ENCODE measurements at regions not wholly inside any gene's neighbourhood (a gene's known extent, or its start where the extent isn't known, plus 50 kb on each side); places are given as distances from the start of the nearest gene placed in this dataset.
"Not testable (repeated sequence)": the region's sequence is repeated elsewhere in the genome, so short reads cannot be mapped to it uniquely, and the experiment has no call there.

DNA sequence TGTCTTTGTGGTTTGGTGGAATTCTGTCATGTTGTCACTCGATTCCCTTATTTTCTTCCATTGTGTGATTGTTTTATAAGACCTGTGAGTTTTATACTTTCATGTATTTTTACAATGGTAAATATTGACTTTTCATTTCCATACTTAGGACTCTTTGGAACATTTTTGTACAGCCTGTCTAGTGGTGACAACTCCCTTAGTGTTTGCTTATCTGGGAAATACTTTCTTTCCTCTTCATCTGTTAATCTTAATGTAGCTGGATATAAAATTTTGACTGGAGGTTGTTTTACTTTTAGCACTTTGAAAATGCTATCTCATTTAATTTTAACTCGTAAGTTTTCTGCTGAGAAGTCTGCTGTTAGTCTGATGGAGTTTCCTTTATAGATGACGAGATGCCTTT lies 310.5 kb downstream of the NUF2 start:
- H3K27ac ChIP-seq = no peak overlapping the region
- TF ChIP-seq, protein P1, sequence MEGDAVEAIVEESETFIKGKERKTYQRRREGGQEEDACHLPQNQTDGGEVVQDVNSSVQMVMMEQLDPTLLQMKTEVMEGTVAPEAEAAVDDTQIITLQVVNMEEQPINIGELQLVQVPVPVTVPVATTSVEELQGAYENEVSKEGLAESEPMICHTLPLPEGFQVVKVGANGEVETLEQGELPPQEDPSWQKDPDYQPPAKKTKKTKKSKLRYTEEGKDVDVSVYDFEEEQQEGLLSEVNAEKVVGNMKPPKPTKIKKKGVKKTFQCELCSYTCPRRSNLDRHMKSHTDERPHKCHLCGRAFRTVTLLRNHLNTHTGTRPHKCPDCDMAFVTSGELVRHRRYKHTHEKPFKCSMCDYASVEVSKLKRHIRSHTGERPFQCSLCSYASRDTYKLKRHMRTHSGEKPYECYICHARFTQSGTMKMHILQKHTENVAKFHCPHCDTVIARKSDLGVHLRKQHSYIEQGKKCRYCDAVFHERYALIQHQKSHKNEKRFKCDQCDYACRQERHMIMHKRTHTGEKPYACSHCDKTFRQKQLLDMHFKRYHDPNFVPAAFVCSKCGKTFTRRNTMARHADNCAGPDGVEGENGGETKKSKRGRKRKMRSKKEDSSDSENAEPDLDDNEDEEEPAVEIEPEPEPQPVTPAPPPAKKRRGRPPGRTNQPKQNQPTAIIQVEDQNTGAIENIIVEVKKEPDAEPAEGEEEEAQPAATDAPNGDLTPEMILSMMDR (IDR thresholded peaks at IDR 0.05) = no peak
- no peak for TF ChIP-seq ZFX (IDR thresholded peaks at IDR 0.05; ENCODE audit: borderline replicate concordance)

DNA sequence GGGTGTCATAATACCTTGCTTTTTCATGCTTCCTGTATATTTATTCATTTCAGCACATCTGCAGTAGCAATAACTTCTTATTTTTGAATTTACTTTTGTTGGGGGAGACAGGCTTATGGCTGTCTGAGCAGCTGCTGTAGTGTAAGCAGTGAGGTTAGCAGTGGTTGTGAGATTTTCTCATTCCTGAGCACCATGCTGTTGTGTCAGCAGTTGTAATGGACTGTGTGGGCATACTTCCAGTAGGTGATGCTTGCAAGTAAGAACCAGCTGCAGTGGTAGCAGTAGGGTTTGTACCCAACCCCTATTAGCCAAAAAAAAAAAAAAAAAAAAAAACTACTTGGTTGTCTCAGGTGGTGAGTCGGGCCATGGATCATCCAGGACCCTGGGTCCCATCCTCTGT lies 311.6 kb downstream of the NUF2 start:
- no peak overlapping the region for H3K27ac ChIP-seq
- TF ChIP-seq ZFX (IDR thresholded peaks at IDR 0.05; ENCODE audit: borderline replicate concordance) = no peak

DNA sequence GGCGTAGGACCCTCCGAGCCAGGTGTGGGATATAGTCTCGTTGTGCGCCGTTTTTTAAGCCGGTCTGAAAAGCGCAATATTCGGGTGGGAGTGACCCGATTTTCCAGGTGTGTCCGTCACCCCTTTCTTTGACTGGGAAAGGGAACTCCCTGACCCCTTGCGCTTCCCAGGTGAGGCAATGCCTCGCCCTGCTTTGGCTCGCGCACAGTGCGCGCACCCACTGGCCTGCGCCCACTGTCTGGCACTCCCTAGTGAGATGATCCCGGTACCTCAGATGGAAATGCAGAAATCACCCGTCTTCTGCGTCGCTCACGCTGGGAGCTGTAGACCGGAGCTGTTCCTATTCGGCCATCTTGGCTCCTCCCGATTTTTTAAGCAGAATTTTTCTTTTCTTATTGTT lies 323.9 kb downstream of the NUF2 start:
- H3K27ac ChIP-seq = not testable (repeated sequence)

DNA sequence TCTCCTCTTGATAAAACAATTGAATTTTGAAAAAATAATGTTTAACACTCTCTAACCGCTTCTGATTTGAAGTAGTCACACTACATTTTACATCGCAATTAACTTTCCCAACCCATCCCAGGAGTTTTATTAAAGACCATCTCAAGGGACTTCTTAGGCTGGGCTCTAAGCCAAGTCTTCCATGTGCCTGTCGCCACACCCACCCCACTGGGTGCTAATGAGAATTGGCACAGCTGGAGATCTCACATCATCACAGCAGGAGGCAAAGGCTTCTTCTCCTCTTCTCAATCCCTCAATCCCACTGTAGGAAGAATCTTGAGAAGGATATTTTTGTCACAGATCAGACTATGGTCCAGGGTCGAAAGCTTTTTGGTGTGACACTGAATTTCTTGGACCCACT lies 328.9 kb downstream of the NUF2 start:
- TF ChIP-seq, protein P1 (IDR thresholded peaks at IDR 0.05) = no peak
- TF ChIP-seq ZFX (IDR thresholded peaks at IDR 0.05; ENCODE audit: borderline replicate concordance) = no peak

DNA sequence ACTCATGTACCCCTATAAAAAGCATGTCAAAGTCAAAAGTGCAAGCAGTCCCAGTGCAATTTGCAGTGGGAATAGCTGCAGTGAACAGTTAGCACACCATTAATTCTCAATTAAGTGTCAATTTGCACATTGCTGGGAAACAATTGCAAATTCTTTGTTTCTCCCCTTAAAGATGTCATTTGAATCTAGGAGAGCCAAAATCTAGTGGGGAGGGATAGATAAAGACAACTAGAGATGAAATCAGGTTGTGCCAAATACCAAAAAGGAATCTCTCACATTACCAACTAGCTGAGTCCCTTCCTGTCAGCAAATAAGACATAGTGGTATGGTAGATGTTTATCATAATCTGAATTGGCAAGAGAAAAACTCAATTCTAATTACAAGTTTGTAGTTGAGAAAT lies 330.7 kb downstream of the NUF2 start:
- no peak overlapping the region for H3K27ac ChIP-seq
- TF ChIP-seq ZFX (IDR thresholded peaks at IDR 0.05; ENCODE audit: borderline replicate concordance) = no peak
- TF ChIP-seq, protein P1 (IDR thresholded peaks at IDR 0.05) = no peak

More for the DNA sequence above, 328.9 kb downstream of the NUF2 start:
- H3K27ac ChIP-seq = no peak overlapping the region

DNA sequence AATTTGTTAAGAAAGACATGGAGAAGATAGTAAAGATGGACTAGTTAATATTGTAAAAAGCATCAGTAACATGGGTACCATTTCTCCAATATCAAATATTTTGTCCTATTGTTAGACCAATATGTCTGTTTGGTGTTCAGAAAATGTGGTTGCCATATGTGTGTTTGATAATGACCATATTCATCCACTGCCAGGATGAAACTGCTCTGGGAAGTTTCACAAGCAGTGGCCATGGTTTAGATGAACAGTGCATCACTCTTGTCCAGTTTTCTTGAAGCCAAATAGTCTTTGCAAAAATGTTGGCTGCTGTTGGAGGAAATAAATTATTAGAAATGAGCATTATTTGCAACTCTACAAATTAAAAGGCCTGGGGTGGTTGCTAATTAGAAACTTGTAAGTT lies 333.8 kb downstream of the NUF2 start:
- TF ChIP-seq ZFX (IDR thresholded peaks at IDR 0.05; ENCODE audit: borderline replicate concordance) = no peak
- TF ChIP-seq, protein P1 (IDR thresholded peaks at IDR 0.05) = no peak
- H3K27ac ChIP-seq = no peak overlapping the region

DNA sequence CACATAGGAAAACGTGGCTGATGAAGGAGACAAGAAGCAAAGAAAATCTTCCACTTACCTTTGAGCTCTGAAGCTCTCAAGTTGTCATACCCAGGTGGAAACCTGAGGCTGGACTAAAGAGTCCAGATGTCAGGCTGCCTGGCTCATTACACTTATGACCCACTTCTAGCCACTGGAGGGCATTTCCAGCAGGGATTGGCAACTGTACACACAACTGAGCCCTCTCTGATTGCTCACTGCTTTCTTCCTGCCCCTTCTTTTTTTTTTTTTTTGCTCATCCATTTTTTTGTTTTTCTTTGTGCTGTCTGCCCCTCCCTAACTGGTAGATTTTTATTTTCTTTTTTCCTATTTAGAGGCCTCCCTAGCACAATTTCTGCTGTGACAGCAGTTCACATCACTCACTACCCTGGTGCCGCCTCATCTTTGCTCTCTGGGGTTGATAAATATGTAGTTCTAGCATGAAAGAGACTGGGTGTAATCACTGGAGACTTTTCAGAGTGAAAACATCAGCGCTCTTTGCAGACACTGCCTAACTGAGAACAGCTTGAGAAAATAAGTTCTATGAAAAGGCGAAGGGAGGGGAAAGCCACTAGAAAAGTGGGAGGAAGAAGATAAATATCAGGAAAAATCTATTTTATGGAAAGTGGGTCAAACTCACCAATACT lies 334.5 kb downstream of the NUF2 start:
- H3K27ac ChIP-seq = no peak overlapping the region
- TF ChIP-seq, protein P1 (IDR thresholded peaks at IDR 0.05) = no peak

DNA sequence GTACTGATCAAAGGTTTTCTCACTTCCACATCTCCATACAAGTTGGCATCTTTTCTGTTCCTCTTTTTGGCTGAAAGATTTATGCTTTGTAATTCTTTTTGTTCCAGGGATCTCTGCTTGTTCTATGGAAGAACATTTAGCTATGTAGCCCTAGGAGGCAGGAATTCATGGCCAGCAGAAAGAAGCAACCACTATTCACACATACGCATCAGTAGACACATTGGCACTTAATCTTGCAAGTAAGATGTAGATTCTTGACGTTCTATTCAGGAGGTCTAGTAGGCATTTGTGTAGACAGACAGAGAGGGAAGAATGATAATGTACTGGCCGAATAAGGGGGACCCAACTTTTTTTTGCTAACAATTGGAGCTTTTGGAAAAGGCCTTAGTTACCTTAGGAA lies 336.0 kb downstream of the NUF2 start:
- no peak overlapping the region for H3K27ac ChIP-seq
- TF ChIP-seq, protein P1 (IDR thresholded peaks at IDR 0.05) = no peak
- no peak for TF ChIP-seq ZFX (IDR thresholded peaks at IDR 0.05; ENCODE audit: borderline replicate concordance)

Data from 22Rv1 (cell line).